CD4-positive, alpha-beta T cell (primary cell): ENCODE measurements at regions not wholly inside any gene's neighbourhood (a gene's known extent, or its start where the extent isn't known, plus 50 kb on each side); places are given as distances from the start of the nearest gene placed in this dataset.

Source experiments
- ATAC-seq: fragments of 200-7000 bp; cut with Tn5 transposase; one replicate; pipeline ENCODE4 v1.10.0; 2022; ENCODE audit warnings: mild to moderate bottlenecking; ENCODE audit not compliant: poor library complexity
- CTCF ChIA-PET: fragments of 350-600 bp; sonication (Branson Sonifier 250); formaldehyde crosslinking; loops from one replicate; lab custom pipeline; 2021; ENCODE audit warnings: antibody characterized with exemption, inconsistent platforms; lab: Charles Lee
- POLR2A ChIA-PET: fragments of 350-600 bp; sonication (Branson Sonifier 250); formaldehyde crosslinking; loops from one replicate; lab custom pipeline; 2021; ENCODE audit warnings: antibody characterized with exemption, inconsistent platforms; lab: Charles Lee
- DNase-seq, 14 experiments: peaks; one replicate each; pipeline ENCODE4 v3.0.0-alpha.2; 2013 to 2020; ENCODE audit warnings: mixed read lengths in 2 of 14
- H3K27ac ChIP-seq, 2 donors: one replicate each; pipeline versions ENCODE4 v1.5.1 to v1.7.0; 2013; ENCODE audit warnings: low read length in 2 of 2, low read depth in 1 of 2, mild to moderate bottlenecking in 1 of 2
- H3K27me3 ChIP-seq, 2 experiments: 1 replicate in 1 of 2; 2 replicates in 1 of 2; pipeline versions ENCODE4 v1.6.1 to v1.7.0; 2013; ENCODE audit warnings: low read length in 2 of 2, control low read depth in 1 of 2, mild to moderate bottlenecking in 1 of 2, moderate library complexity in 1 of 2; ENCODE audit not compliant: insufficient read depth in 2 of 2, control insufficient read depth in 1 of 2
- H3K36me3 ChIP-seq: one replicate; pipeline ENCODE4 v1.6.1; 2013; ENCODE audit warnings: low read length, control low read depth; ENCODE audit not compliant: insufficient read depth
- H3K4me1 ChIP-seq: one replicate; pipeline ENCODE4 v1.6.1; 2013; ENCODE audit warnings: low read length, control low read depth; ENCODE audit not compliant: insufficient read depth
- H3K4me3 ChIP-seq: one replicate; pipeline ENCODE4 v1.5.1; 2013; ENCODE audit warnings: mild to moderate bottlenecking, low read length, moderate library complexity
- H3K9me3 ChIP-seq, 2 experiments: 1 replicate in 1 of 2; 2 replicates in 1 of 2; pipeline versions ENCODE4 v1.6.1 to v1.7.0; 2013; ENCODE audit warnings: low read length in 2 of 2, mild to moderate bottlenecking in 2 of 2, control low read depth in 1 of 2, moderate library complexity in 1 of 2; ENCODE audit not compliant: control insufficient read depth in 1 of 2, insufficient read depth in 1 of 2
- H3K27ac Mint-ChIP-seq: one replicate; pipeline ENCODE4 v1.8.0; 2020; ENCODE audit warnings: mixed read lengths
- H3K27me3 Mint-ChIP-seq: one replicate; pipeline ENCODE4 v1.8.0; 2021; ENCODE audit warnings: mixed read lengths
- H3K36me3 Mint-ChIP-seq: one replicate; pipeline ENCODE4 v1.8.0; 2021; ENCODE audit warnings: low read depth, mixed read lengths
- H3K4me1 Mint-ChIP-seq: one replicate; pipeline ENCODE4 v1.8.0; 2021; ENCODE audit warnings: low read depth, mixed read lengths
- H3K4me3 Mint-ChIP-seq: one replicate; pipeline ENCODE4 v1.8.0; 2020; ENCODE audit warnings: mild to moderate bottlenecking, mixed read lengths
- H3K9me3 Mint-ChIP-seq: one replicate; pipeline ENCODE4 v1.8.0; 2020; ENCODE audit warnings: mixed read lengths
- CTCF ChIP-seq: fragments of 200-600 bp; IDR thresholded peaks from one replicate; pipeline ENCODE4 v1.8.0; 2022; ENCODE audit warnings: antibody characterized with exemption, mild to moderate bottlenecking
- intact Hi-C, 2 experiments: fragments of 100-400 bp; cut with DNase I in 1 of 2; cut with micrococcal nuclease in 1 of 2; formaldehyde crosslinking; loops; one replicate each; pipeline versions ENCODE4 v1.15.1 to v1.9.0; 2023 to 2025; cut with DNase I, micrococcal nuclease

- Mint-ChIP-seq H3K27me3 (peaks cover 18% of the 10 kb centered on the region), H3K4me3 (no peak overlapping the region), H3K36me3 (no peaks in the 10 kb centered on the region), H3K4me1 (no peaks in the 10 kb centered on the region), H3K27ac (no peak overlapping the region), H3K9me3 (peaks cover 6% of the 10 kb centered on the region)
- Histone ChIP-seq H3K4me3 (no peak overlapping the region), H3K9me3 (peaks cover 0 to 7% of the 10 kb centered on the region in 2 experiments), H3K27ac (no peak overlapping the region), H3K36me3 (no peaks in the 10 kb centered on the region), H3K27me3 (no peaks in the 10 kb centered on the region), H3K4me1 (no peaks in the 10 kb centered on the region)
- DNase-seq (no peak), ATAC-seq (no peak)
- intact Hi-C loops: no loop called here
- ChIA-PET CTCF (no interaction called here), POLR2A (no interaction called here)
- no peak for TF ChIP-seq CTCF
These were observed 303.0 kb downstream of the MSX2 start for GRCh38 chr5:175027390-175027789.

GRCh38 chr5:175025077-175025476, 300.7 kb downstream of the MSX2 start:
- ATAC-seq: no peak
- peaks cover 6% of the 10 kb centered on the region for H3K9me3 Mint-ChIP-seq
- H3K27ac Mint-ChIP-seq: no peak overlapping the region
- TF ChIP-seq CTCF: no peak
- Histone ChIP-seq H3K27ac (no peak overlapping the region), H3K36me3 (no peaks in the 10 kb centered on the region), H3K4me3 (no peak overlapping the region), H3K4me1 (no peaks in the 10 kb centered on the region), H3K27me3 (no peaks in the 10 kb centered on the region), H3K9me3 (peaks cover 0 to 7% of the 10 kb centered on the region in 2 experiments)
- DNase-seq: no peak
- ChIA-PET POLR2A (no interaction called here), CTCF (no interaction called here)
- H3K27me3 Mint-ChIP-seq: peaks cover 16% of the 10 kb centered on the region
- H3K36me3 Mint-ChIP-seq: no peaks in the 10 kb centered on the region
- intact Hi-C loops: no loop called here
- no peaks in the 10 kb centered on the region for H3K4me1 Mint-ChIP-seq
- no peak overlapping the region for H3K4me3 Mint-ChIP-seq

- Mint-ChIP-seq H3K36me3 (no peaks in the 10 kb centered on the region), H3K27me3 (peaks cover 18% of the 10 kb centered on the region), H3K27ac (no peak overlapping the region), H3K4me1 (no peaks in the 10 kb centered on the region), H3K4me3 (no peak overlapping the region), H3K9me3 (peaks cover 6% of the 10 kb centered on the region)
- POLR2A ChIA-PET: no interaction called here
- CTCF ChIA-PET: no interaction called here
- TF ChIP-seq CTCF: no peak
- Histone ChIP-seq H3K36me3 (no peaks in the 10 kb centered on the region), H3K27me3 (no peaks in the 10 kb centered on the region), H3K4me1 (no peaks in the 10 kb centered on the region), H3K9me3 (peaks cover 0 to 7% of the 10 kb centered on the region in 2 experiments), H3K27ac (no peak overlapping the region), H3K4me3 (no peak overlapping the region)
- intact Hi-C loops: no loop called here
- DNase-seq (no peak), ATAC-seq (no peak)
These were observed 297.7 kb downstream of the MSX2 start for GRCh38 chr5:175021841-175022625.
